ENCODE measurements at regions not wholly inside any gene's neighbourhood (a gene's known extent, or its start where the extent isn't known, plus 50 kb on each side); places are given as distances from the start of the nearest gene placed in this dataset.

GRCh38 chr1:212205843-212206242 is 79.4 kb upstream of the PPP2R5A start:
- Histone ChIP-seq H3K36me3 (no peaks in the 10 kb centered on the region), H3K9me3 (no peaks in the 10 kb centered on the region), H3K27ac (no peak overlapping the region), H3K4me3 (no peak overlapping the region), H3K27me3 (no peaks in the 10 kb centered on the region), H3K4me1 (no peaks in the 10 kb centered on the region)
- TF ChIP-seq POLR2A (IDR thresholded peaks at IDR 0.05) = no peak
- intact Hi-C loops (cut with DNase I; ENCODE audit: low total_unique reads) = no loop called here
- DNase-seq (ENCODE audit: low spot score in 2 of 2) = no peak

DNA sequence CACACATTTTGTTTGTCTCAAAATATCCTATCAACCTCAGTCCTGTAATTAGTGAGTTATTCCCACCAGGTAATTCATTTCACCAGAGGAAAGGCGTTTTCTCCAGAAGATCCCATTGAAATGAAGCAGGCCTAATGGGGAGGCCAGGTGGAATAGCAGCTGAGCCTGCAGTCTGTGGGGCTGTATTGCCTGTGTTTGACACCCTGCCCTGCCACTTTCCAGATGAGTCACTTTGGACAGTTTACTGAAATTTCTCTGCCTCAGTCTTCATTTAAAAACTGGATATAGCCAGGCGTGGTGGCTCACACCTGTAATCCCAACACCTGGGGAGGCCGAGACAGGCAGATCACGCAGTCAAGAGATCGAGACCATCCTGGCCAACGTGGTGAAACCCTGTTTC is 78.1 kb upstream of the PPP2R5A start:
- intact Hi-C loops (cut with DNase I; ENCODE audit: low total_unique reads) = no loop called here
- H3K27me3 ChIP-seq = no peaks in the 10 kb centered on the region
- no peak for DNase-seq (ENCODE audit: low spot score in 2 of 2)
- H3K36me3 ChIP-seq = no peaks in the 10 kb centered on the region
- H3K4me1 ChIP-seq = no peaks in the 10 kb centered on the region
- H3K27ac ChIP-seq = no peak overlapping the region
- TF ChIP-seq CTCF (IDR thresholded peaks at IDR 0.05) = no peak
- no peak for TF ChIP-seq POLR2A (IDR thresholded peaks at IDR 0.05)
- TF ChIP-seq POLR2AphosphoS5 (IDR thresholded peaks at IDR 0.05) = no peak
- H3K9me3 ChIP-seq = no peaks in the 10 kb centered on the region
- H3K4me3 ChIP-seq = no peak overlapping the region

DNA sequence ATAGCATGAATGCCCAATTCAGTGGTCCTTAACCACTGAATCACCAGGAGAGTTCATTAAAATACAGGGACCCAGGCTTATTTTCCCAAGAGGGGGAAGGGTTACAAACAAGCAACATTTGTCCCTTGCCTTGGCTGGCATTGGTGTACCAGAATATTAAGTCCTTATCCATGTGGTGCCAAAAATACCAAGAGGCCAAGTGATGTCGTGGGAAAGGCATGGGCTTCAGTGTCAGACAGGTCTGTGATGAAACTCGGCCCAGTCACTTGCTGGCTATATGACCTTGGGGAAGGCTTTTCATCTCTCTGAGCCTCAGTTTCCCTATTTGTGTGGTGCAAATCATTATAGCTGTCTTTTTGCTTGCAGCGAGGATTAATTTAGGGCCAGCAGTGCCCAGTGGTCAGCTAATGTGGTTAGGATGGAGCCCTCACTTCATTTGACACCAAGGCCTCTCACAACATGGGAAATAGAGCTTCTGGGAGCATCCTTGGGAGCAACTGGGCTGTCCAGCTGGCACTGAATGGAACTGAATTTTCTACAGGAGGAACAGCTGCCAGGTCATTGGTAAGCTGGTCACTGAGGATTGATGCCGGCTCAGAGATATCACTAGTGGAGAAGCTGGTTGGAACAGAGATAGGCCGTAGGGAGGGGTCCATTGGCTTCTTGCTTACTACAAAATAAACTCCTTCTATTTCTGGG is 77.2 kb upstream of the PPP2R5A start:
- H3K9me3 ChIP-seq = no peaks in the 10 kb centered on the region
- no peak overlapping the region for H3K4me3 ChIP-seq
- TF ChIP-seq POLR2A (IDR thresholded peaks at IDR 0.05) = no peak
- no peak for TF ChIP-seq CTCF (IDR thresholded peaks at IDR 0.05)
- no peak for TF ChIP-seq POLR2AphosphoS5 (IDR thresholded peaks at IDR 0.05)
- H3K27ac ChIP-seq = no peak overlapping the region
- intact Hi-C loops (cut with DNase I; ENCODE audit: low total_unique reads) = no loop called here
- no peaks in the 10 kb centered on the region for H3K27me3 ChIP-seq
- no peak for DNase-seq (ENCODE audit: low spot score in 2 of 2)
- H3K4me1 ChIP-seq = no peaks in the 10 kb centered on the region
- no peaks in the 10 kb centered on the region for H3K36me3 ChIP-seq

DNA sequence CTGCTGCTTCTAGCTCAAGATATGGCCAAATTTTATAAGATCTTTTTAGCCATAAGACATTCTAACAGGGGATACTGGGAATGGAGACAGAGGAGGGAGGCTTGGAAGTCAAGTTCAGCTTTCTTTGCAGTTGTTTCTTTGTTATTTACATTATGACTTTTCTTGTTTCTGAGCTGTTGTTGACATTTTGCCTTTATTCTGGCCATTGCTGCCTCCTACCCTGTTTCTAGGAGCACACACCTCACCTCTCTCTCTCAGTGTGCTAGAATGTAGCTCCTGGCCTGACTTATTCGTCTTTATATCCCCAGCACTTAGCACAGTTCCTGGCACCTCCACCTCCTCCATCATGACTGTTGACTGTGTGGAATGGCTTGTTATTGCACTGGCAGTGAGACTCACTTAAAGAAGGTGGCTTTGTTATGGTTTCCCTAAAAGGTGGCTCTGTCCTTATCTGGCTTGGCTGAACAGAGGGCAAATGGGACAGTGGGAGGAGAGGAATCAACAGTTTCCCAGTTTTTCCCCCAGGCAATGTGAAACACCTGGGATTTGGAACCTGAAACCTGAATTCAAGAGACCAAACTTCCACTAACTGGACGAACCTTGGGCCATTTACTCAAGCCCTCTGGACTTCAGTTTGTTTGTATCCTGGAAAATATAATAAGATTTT is 76.1 kb upstream of the PPP2R5A start:
- no peaks in the 10 kb centered on the region for H3K4me1 ChIP-seq
- no peaks in the 10 kb centered on the region for H3K27me3 ChIP-seq
- DNase-seq (ENCODE audit: low spot score in 2 of 2) = no peak
- H3K27ac ChIP-seq = no peak overlapping the region
- no peak for TF ChIP-seq POLR2A (IDR thresholded peaks at IDR 0.05)
- no peak for TF ChIP-seq CTCF (IDR thresholded peaks at IDR 0.05)
- TF ChIP-seq POLR2AphosphoS5 (IDR thresholded peaks at IDR 0.05) = no peak
- H3K36me3 ChIP-seq = no peaks in the 10 kb centered on the region
- H3K9me3 ChIP-seq = no peaks in the 10 kb centered on the region
- H3K4me3 ChIP-seq = no peak overlapping the region
- intact Hi-C loops (cut with DNase I; ENCODE audit: low total_unique reads) = no loop called here

- intact Hi-C loops (cut with DNase I; ENCODE audit: low total_unique reads) = no loop called here
- DNase-seq (ENCODE audit: low spot score in 2 of 2) = no peak
- no peaks in the 10 kb centered on the region for H3K4me1 ChIP-seq
Observed at GRCh38 chr1:212211371-212211770, 73.8 kb upstream of the PPP2R5A start.

More at GRCh38 chr1:212211371-212211770, 73.8 kb upstream of the PPP2R5A start:
- Histone ChIP-seq H3K4me3 (no peak overlapping the region), H3K27ac (no peak overlapping the region), H3K36me3 (no peaks in the 10 kb centered on the region), H3K27me3 (no peaks in the 10 kb centered on the region), H3K9me3 (no peaks in the 10 kb centered on the region)
- TF ChIP-seq POLR2AphosphoS5 (IDR thresholded peaks at IDR 0.05) = no peak
- no peak for TF ChIP-seq CTCF (IDR thresholded peaks at IDR 0.05)
- TF ChIP-seq POLR2A (IDR thresholded peaks at IDR 0.05) = no peak
